Activated naive CD8-positive, alpha-beta T cell (primary cell): ENCODE measurements at regions not wholly inside any gene's neighbourhood (a gene's known extent, or its start where the extent isn't known, plus 50 kb on each side); places are given as distances from the start of the nearest gene placed in this dataset.
"Not testable (repeated sequence)": the region's sequence is repeated elsewhere in the genome, so short reads cannot be mapped to it uniquely, and the experiment has no call there.

Source experiments
- H3K27ac Mint-ChIP-seq: one replicate; pipeline ENCODE4 v1.8.0; 2021; ENCODE audit warnings: mixed read lengths
- H3K27me3 Mint-ChIP-seq: one replicate; pipeline ENCODE4 v1.8.0; 2021; ENCODE audit warnings: mixed read lengths
- H3K36me3 Mint-ChIP-seq: one replicate; pipeline ENCODE4 v1.8.0; 2021; ENCODE audit warnings: mixed read lengths
- H3K4me1 Mint-ChIP-seq: one replicate; pipeline ENCODE4 v1.8.0; 2021; ENCODE audit warnings: low read depth, mixed read lengths
- H3K4me3 Mint-ChIP-seq: one replicate; pipeline ENCODE4 v1.8.0; 2021; ENCODE audit warnings: mild to moderate bottlenecking, mixed read lengths
- H3K9me3 Mint-ChIP-seq: one replicate; pipeline ENCODE4 v1.8.0; 2021; ENCODE audit warnings: low read depth, mixed read lengths

DNA sequence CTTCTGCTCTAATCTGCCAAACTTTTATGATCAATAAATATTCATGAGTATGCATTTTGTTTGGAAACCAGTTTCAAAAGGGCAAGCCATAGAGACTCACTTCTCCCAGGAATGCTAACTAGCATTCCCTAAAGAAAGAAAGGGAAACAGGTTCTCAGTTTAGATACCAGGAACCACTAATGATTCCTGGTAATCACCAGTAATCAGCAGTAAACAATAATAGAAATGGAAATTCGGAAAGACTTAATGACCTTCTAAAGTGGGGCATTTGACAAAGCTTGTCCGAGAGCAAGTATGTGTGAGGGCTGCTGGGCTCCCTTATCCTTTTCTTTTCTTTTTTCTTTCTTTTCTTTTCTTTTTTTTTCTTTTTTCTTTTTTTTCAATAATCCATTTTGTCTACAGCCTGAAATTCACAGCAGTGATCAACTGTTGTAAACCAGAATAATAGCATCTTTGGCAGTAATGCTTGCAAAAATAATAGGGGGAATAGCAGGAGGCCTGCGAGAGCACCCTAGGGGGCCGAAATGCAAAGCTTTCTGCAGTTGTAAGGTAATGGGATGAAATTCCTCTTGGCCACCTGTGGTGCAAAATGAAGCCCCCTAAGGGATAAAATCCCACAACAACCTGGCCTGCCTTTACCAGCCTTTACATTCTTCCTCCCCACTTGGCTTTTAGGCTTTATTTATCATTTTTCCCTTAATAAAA is 253.2 kb downstream of the ZPLD1 start:
- H3K27me3 Mint-ChIP-seq, result peaks cover 7% of the 10 kb centered on the region
- no peaks in the 10 kb centered on the region for H3K4me1 Mint-ChIP-seq
- H3K27ac Mint-ChIP-seq, result no peak overlapping the region
- H3K4me3 Mint-ChIP-seq, result no peak overlapping the region
- no peaks in the 10 kb centered on the region for H3K9me3 Mint-ChIP-seq
- no peaks in the 10 kb centered on the region for H3K36me3 Mint-ChIP-seq

DNA sequence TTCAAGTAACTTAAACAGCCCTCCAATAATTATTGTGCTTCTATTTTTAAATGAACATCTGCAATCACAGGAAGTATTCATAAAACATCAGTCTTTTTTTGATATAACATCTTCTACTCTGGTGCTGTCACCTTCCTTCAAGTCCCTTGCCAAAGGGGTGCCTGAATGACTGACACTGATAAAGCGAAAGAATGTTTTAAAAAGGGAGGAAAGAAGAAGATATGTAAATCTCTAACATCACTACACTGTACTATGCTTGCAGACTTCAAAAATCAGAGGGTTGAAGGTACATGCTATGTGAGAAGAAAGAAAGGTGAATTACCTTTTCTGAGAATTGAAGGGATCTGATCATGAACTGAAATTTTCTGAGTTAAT is 253.7 kb downstream of the ZPLD1 start:
- peaks cover 7% of the 10 kb centered on the region for H3K27me3 Mint-ChIP-seq
- H3K4me3 Mint-ChIP-seq, result no peak overlapping the region
- no peak overlapping the region for H3K27ac Mint-ChIP-seq
- H3K4me1 Mint-ChIP-seq, result no peaks in the 10 kb centered on the region
- H3K9me3 Mint-ChIP-seq, result no peaks in the 10 kb centered on the region
- H3K36me3 Mint-ChIP-seq, result no peaks in the 10 kb centered on the region

DNA sequence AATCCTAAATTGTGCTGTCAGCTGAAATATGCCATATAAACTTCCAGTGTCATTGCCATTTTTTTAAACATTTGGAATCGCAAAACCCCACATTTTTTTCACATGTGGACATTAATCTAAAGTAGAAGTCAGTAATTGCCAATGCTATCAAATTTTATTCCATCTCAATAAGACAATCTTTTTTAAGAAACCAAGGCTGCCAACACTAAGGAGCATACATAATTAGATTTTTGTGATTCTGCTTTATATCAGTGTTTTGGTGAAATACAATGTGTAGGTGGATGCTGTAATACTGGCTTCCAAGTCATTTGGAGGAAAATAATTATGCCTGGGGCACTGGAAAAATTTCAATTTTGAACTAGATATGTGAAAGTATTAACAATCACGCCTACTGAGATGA is 256.7 kb downstream of the ZPLD1 start:
- H3K36me3 Mint-ChIP-seq, result no peaks in the 10 kb centered on the region

DNA sequence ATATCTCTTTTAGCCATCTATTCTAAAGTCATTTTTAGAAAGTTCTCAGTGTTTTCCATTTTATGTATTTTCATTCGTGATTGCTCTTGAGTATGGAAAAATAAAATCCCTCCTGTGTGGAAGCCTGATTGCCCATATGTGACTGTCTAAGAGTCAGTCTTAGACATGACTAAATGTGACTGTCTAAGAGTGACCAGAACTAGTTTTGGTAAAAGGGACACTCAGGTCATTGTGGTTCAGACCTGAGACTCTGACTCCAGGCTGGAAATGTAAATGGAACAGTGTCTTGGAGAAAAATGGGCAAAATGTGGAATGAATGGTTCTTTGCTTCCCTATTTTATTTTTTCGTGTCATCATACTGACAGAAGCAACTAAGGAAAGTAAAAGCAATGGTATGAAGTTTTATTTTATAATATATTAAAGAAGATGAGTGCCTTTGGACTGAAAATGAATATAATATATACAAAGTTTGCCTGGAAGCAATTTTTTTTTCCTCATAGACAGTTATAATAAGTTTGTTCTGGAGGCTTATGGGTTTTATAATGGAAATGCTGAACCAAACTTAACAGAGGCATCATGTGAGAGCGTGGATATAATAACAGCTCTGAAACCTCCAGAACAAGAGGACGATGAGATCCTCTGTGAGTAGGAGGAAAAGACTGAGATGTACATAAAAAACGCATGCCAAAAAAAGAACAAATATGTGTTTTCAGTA is 264.4 kb downstream of the ZPLD1 start:
- Mint-ChIP-seq H3K36me3 (no peaks in the 10 kb centered on the region), H3K4me1 (no peaks in the 10 kb centered on the region), H3K27me3 (peaks cover 2% of the 10 kb centered on the region), H3K9me3 (no peaks in the 10 kb centered on the region), H3K27ac (no peak overlapping the region), H3K4me3 (no peak overlapping the region)

More for the DNA sequence above, 256.7 kb downstream of the ZPLD1 start:
- Mint-ChIP-seq H3K27me3 (peaks cover 2% of the 10 kb centered on the region), H3K9me3 (no peaks in the 10 kb centered on the region), H3K4me1 (no peaks in the 10 kb centered on the region), H3K27ac (no peak overlapping the region), H3K4me3 (no peak overlapping the region)

DNA sequence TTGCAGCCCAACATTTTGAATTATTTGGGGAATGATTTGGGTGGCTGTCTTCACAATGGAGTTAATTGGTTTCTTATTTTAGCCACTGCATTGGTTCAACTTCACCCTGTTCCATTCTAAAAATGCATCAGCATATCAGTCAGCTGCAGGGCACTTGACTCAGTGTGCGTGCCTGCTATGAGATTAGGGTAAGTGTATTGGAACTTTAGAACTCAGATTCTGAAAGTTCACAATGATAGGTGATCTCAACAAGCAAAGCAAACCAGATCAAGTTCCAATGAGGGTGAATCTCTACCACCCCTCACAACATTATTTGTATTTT is 265.0 kb downstream of the ZPLD1 start:
- Mint-ChIP-seq H3K27me3 (no peaks in the 10 kb centered on the region), H3K4me1 (no peaks in the 10 kb centered on the region), H3K9me3 (no peaks in the 10 kb centered on the region)

DNA sequence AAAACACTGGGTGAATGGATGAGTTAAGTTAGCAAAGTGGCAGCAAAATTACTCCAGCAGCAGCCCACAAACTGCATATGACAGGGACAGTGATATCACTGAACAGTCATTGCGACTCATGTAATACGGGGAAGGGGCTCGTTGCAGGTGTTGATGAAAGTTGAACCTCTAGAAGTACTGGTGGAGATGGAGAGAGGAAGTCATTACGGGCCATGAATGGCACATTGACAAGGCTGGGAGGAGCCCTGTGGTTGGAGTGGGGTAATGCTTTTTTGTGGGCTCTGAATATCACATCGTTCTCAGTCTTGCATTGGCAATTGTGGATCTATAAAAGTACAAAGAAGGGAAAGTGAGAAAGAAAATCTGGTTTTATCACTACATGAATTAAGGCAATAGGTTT is 278.1 kb downstream of the ZPLD1 start:
- Mint-ChIP-seq H3K4me3 (no peak overlapping the region), H3K27me3 (no peaks in the 10 kb centered on the region), H3K9me3 (no peaks in the 10 kb centered on the region), H3K36me3 (no peaks in the 10 kb centered on the region), H3K4me1 (no peaks in the 10 kb centered on the region), H3K27ac (no peak overlapping the region)

More for the DNA sequence above, 265.0 kb downstream of the ZPLD1 start:
- no peak overlapping the region for H3K4me3 Mint-ChIP-seq
- no peaks in the 10 kb centered on the region for H3K36me3 Mint-ChIP-seq
- no peak overlapping the region for H3K27ac Mint-ChIP-seq

DNA sequence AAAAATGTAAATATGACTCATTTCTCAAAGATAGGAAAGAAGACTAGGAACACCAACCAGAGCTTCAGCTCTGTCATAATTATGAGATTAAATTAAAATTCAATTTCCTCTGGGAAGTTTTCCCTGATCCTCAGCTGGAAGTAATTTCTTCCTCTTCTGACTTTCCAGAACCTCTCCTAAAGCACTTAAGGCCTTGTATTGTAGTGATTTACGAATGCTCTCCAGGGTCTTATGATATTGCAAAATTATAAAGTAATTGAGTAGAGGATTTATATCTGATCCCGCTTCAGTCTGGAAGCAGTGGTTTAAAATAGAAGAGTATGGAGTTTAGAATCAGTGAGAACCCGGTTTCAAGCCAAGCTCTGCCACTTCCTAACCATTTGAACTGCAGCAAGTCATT is 279.8 kb downstream of the ZPLD1 start:
- Mint-ChIP-seq H3K27ac (no peak overlapping the region), H3K36me3 (no peaks in the 10 kb centered on the region), H3K27me3 (no peaks in the 10 kb centered on the region), H3K9me3 (no peaks in the 10 kb centered on the region), H3K4me3 (no peak overlapping the region), H3K4me1 (no peaks in the 10 kb centered on the region)

DNA sequence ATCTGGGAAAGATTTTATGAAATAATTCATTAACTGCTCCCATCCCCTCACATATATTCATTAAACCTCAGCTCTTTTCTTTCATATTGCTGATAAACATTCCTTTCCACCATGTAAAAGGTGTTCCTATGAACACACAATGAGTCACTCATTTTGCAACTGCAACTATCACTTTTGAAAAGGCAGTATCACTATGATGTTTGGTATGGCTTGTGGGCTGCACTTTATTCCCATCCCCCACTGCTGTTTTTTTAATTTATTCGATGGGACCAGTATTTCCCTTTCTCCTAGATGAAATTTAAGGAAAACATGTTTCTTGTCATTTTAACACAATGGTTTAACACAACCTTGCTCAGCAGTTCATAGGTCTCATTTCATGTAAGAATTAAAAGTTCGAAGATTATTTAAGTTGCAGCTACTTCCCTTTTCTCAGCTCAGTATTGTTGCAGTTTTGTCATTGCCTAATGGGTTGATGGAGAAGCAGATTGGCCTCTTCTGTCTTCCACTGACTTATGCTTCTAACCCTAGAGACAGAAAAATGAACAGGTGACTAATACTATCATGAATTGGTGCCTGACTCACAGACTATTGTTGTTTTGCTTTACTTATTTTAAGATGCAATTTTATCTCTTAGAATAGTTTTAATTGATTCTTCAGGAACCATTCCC is 280.3 kb downstream of the ZPLD1 start:
- H3K27ac Mint-ChIP-seq, result no peak overlapping the region
- H3K36me3 Mint-ChIP-seq, result no peaks in the 10 kb centered on the region
- H3K27me3 Mint-ChIP-seq, result no peaks in the 10 kb centered on the region
- no peak overlapping the region for H3K4me3 Mint-ChIP-seq
- no peaks in the 10 kb centered on the region for H3K9me3 Mint-ChIP-seq
- no peaks in the 10 kb centered on the region for H3K4me1 Mint-ChIP-seq

DNA sequence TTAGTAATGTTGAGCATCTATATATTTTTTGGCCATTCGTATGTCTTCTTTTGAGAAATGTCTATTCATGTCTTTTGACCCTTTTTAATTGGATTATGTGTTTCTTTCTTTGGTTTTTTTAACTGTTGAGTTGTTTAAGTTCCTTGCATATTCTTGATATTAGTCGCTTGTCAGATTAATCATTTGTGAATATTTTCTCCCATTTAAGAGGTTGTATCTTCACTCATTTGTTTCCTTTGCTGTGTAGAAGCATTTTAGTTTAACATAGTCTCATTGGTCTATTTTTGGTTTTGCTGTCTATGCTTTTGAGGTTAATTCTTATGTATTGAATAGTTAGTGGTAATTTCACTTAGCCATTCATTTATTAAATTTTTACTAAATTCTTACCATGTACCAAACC is 283.8 kb downstream of the ZPLD1 start:
- H3K36me3 Mint-ChIP-seq, result no peaks in the 10 kb centered on the region
- no peak overlapping the region for H3K4me3 Mint-ChIP-seq
- H3K9me3 Mint-ChIP-seq, result no peaks in the 10 kb centered on the region
- H3K4me1 Mint-ChIP-seq, result no peaks in the 10 kb centered on the region
- H3K27ac Mint-ChIP-seq, result no peak overlapping the region
- peaks cover 2% of the 10 kb centered on the region for H3K27me3 Mint-ChIP-seq

DNA sequence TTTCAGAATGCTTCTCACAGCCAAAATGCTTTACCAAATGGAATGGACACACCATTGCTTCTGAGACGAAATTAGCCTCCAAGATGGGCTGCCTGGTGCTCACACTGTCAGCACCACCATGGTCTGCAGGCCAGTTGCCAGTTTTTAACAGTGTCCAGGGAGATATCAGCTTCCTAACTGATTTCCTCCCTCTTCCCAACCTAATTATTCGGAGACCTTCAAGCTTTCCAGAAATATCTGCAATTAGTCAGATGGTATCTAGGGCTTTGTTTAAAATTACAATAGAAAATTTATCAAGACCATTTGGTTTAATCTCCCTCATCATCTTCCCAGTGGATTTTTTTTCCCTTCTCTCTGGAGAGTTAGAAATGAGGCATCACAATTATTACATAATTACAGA is 287.5 kb downstream of the ZPLD1 start:
- no peak overlapping the region for H3K4me3 Mint-ChIP-seq
- H3K36me3 Mint-ChIP-seq, result no peaks in the 10 kb centered on the region
- H3K4me1 Mint-ChIP-seq, result no peaks in the 10 kb centered on the region
- no peak overlapping the region for H3K27ac Mint-ChIP-seq
- H3K9me3 Mint-ChIP-seq, result no peaks in the 10 kb centered on the region
- H3K27me3 Mint-ChIP-seq, result peaks cover 4% of the 10 kb centered on the region

DNA sequence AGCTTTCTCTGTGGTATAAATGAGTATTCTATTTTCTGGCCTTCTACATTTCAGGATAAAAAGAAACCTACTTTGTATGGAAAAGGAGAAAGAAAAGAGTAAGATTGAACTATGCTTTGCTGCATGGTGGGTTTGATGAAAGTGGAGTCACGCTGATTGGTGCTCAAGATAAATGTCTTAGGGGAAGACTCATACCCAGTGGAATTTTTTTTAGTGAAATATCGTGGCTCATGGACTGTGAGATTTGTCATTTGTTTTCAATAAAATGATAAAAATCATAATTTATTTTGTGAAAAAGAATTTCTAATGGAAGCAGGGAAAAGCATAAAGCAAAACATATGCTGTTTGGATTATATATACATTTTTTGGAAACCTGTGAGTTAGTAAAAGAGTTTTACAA is 292.5 kb downstream of the ZPLD1 start:
- Mint-ChIP-seq H3K27me3 (peaks cover 5% of the 10 kb centered on the region), H3K27ac (no peak overlapping the region), H3K4me3 (no peak overlapping the region), H3K4me1 (no peaks in the 10 kb centered on the region), H3K9me3 (no peaks in the 10 kb centered on the region), H3K36me3 (no peaks in the 10 kb centered on the region)

DNA sequence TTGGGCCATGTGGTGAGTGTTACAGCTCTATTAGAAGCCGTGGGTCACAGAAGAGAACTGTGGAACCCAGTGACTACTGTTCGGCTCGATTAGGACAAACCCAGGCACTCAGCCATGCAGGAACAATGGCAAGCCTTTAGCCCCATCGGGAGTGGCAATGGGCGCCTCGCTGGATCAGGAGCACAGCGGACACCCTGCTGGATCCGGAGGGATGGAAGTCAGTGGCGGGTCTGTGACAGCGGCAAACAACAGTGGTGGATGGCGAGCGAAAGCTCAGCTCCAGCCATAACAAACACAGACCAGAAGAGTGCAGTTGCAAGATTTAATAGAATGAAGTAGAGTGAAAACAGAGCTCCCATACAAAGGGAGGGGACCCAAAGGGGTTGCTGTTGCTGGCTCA is 297.8 kb downstream of the ZPLD1 start:
- not testable (repeated sequence) for H3K4me1 Mint-ChIP-seq, H3K36me3 Mint-ChIP-seq, H3K4me3 Mint-ChIP-seq, H3K27me3 Mint-ChIP-seq, H3K9me3 Mint-ChIP-seq, H3K27ac Mint-ChIP-seq

DNA sequence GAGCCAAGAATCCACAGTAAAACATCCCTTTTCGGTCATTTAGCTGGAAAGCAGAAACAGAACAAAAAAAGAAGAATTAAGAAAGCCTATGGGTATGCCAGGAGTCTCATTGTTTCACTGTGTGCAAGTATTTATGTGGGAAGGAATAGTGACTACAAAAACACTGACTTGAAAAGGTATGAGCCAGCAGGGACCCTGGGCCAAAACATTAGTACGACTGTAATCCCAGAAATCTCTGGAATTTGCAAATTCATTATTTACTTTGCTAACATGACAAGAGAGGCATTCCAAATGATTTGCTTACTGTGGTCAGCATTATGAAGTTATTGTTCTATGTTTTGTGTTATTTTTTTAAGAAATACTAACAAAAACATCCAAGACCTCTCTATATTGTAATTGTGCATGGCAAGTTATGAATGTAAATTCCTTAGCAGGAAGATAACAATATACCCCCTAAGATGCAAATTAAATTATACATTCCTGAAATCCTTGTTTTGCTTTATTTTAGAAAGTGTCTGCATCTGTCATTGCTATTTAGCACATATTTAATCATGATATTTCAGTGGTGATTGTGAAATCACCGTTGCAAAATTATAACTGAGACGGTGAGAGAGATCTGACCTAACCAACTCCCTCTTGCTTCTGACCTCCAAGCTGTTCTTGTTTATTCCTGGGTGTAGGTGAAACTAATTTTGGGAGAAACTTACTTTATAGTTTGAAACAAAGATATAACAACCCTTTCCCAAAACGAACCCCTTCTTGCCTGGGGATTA is 299.2 kb downstream of the ZPLD1 start:
- no peaks in the 10 kb centered on the region for H3K27me3 Mint-ChIP-seq
- H3K27ac Mint-ChIP-seq, result no peak overlapping the region
- no peaks in the 10 kb centered on the region for H3K9me3 Mint-ChIP-seq
- H3K36me3 Mint-ChIP-seq, result no peaks in the 10 kb centered on the region
- H3K4me1 Mint-ChIP-seq, result no peaks in the 10 kb centered on the region
- H3K4me3 Mint-ChIP-seq, result no peak overlapping the region

DNA sequence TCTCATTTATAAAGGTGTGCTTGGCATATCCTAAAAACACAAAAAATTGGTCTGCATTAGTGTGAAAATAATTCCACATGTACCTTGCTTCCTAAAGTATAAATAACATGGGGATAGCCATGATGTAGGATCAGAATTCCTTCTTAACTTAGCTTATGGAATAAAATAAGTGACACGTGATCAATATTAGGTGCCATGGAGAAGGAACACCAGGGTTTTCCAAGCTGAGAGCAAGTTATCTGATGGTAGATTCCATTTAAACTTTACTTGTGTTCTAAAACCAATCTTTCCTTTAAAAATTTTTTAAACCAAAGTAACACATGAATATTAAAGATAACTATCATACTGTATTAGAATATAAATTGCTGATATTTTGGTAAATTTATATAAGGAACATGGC is 300.5 kb downstream of the ZPLD1 start:
- H3K27me3 Mint-ChIP-seq, result no peaks in the 10 kb centered on the region
- H3K27ac Mint-ChIP-seq, result no peak overlapping the region
- no peak overlapping the region for H3K4me3 Mint-ChIP-seq
- H3K9me3 Mint-ChIP-seq, result no peaks in the 10 kb centered on the region
- H3K4me1 Mint-ChIP-seq, result no peaks in the 10 kb centered on the region
- H3K36me3 Mint-ChIP-seq, result no peaks in the 10 kb centered on the region

DNA sequence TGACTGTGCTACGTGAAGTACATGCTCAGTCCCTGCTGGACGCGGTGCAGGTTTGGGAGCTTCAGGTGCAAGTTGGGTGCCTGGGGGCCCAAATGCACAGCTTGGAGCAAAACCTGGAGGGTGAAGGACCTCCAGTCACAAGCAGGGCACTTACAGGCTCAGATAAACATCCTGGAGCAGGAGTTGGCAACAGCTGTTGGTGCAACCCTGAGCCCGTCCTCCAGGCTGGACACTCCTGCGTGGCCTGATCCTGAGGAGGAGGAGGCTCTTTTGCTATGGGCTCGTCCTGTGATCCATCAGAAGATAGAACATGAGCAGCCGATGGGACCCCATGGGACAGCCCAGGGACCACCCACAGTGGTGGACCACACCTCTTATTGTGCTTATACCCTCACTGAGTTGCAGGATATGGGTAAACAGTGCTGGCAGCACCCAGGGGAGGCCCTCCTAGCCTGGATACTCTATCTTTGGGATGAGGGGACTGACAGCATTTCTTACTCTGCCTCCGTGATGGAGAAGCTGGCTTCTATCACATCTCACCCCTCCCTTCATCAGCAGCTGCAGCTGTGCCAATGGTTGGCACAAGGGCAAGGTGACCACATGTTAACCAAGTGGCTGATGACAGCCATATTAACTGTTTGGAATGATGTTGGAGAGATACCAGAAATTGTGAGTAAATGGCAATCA is 301.6 kb downstream of the ZPLD1 start:
- H3K27me3 Mint-ChIP-seq, result no peaks in the 10 kb centered on the region
- no peak overlapping the region for H3K27ac Mint-ChIP-seq
- no peak overlapping the region for H3K4me3 Mint-ChIP-seq
- no peaks in the 10 kb centered on the region for H3K4me1 Mint-ChIP-seq
- no peaks in the 10 kb centered on the region for H3K36me3 Mint-ChIP-seq
- no peaks in the 10 kb centered on the region for H3K9me3 Mint-ChIP-seq
